OCI-LY7 (cell line): ENCODE measurements at regions not wholly inside any gene's neighbourhood (a gene's known extent, or its start where the extent isn't known, plus 50 kb on each side); places are given as distances from the start of the nearest gene placed in this dataset.

Source experiments
- BruUV-seq: library from RNA; stranded (reverse); fragments of 400-500 nt; replicated peaks from 2 replicates; lab custom pipeline; 2021; lab: Mats Ljungman, UMichigan
- CTCF ChIA-PET: fragments of 300-600 bp; sonication (Branson Sonifier 250); formaldehyde crosslinking; loops from one replicate; lab custom pipeline; 2022; ENCODE audit warnings: antibody characterized with exemption; ENCODE audit not compliant: unreplicated experiment; lab: Charles Lee
- POLR2A ChIA-PET: fragments of 300-600 bp; sonication (Branson Sonifier 250); formaldehyde crosslinking; loops from one replicate; lab custom pipeline; 2022; ENCODE audit warnings: antibody characterized with exemption; lab: Charles Lee
- DNase-seq: peaks from one replicate; pipeline ENCODE4 v3.0.0-alpha.2; 2015; ENCODE audit warnings: low spot score
- H2AFZ ChIP-seq: fragments of 200-600 bp; sonication (generic), shearing (Covaris generic); 2 replicates; pipeline ENCODE4 v1.6.1; 2014; ENCODE audit warnings: mild to moderate bottlenecking, antibody characterized with exemption, low read length, moderate library complexity
- H3K27ac ChIP-seq: fragments of 200-600 bp; sonication (generic); 2 replicates; pipeline ENCODE4 v1.5.1; 2014; ENCODE audit warnings: mixed run types, low read depth, mild to moderate bottlenecking, moderate library complexity, low read length, inconsistent platforms; ENCODE audit not compliant: poor library complexity, severe bottlenecking
- H3K36me3 ChIP-seq: fragments of 200-600 bp; sonication (generic); 2 replicates; pipeline ENCODE4 v1.6.1; 2014; ENCODE audit warnings: mild to moderate bottlenecking, antibody characterized with exemption, low read length, moderate library complexity, mixed read lengths; ENCODE audit not compliant: insufficient read depth
- H3K4me1 ChIP-seq: fragments of 200-600 bp; sonication (generic); 2 replicates; pipeline ENCODE4 v1.5.1; 2014; ENCODE audit warnings: mild to moderate bottlenecking, low read length; ENCODE audit not compliant: insufficient read depth, poor library complexity, severe bottlenecking
- H3K4me2 ChIP-seq: fragments of 200-600 bp; sonication (generic); 2 replicates; pipeline ENCODE4 v1.6.1; 2014; ENCODE audit warnings: mild to moderate bottlenecking, low read length
- H3K4me3 ChIP-seq: fragments of 200-600 bp; sonication (generic); 2 replicates; pipeline ENCODE4 v1.5.1; 2014; ENCODE audit warnings: mild to moderate bottlenecking, low read depth, low read length; ENCODE audit not compliant: poor library complexity, severe bottlenecking
- H3K79me2 ChIP-seq: fragments of 200-600 bp; sonication (generic); 2 replicates; pipeline ENCODE4 v1.6.1; 2016; ENCODE audit warnings: low read depth, mild to moderate bottlenecking, low read length, moderate library complexity, mixed read lengths; ENCODE audit not compliant: insufficient read depth
- H3K9me2 ChIP-seq: fragments of 200-600 bp; sonication (generic); 2 replicates; pipeline ENCODE4 v1.6.1; 2016; ENCODE audit warnings: mild to moderate bottlenecking, low read length, mixed read lengths; ENCODE audit not compliant: insufficient read depth
- H3K9me3 ChIP-seq: fragments of 200-600 bp; sonication (generic); 2 replicates; pipeline ENCODE4 v1.6.1; 2014; ENCODE audit warnings: mild to moderate bottlenecking, mixed run types, low read length, mixed read lengths
- H4K20me1 ChIP-seq: fragments of 200-600 bp; sonication (generic); 2 replicates; pipeline ENCODE4 v1.6.1; 2014; ENCODE audit warnings: mild to moderate bottlenecking, antibody characterized with exemption, low read length, moderate library complexity, mixed read lengths; ENCODE audit not compliant: insufficient read depth
- EZH2phosphoT487 ChIP-seq: fragments of 200-600 bp; sonication (generic); IDR thresholded peaks from 2 replicates; pipeline ENCODE4 v1.6.1; 2018; ENCODE audit warnings: low read depth, borderline replicate concordance, mild to moderate bottlenecking, mixed run types, antibody characterized with exemption, low read length, moderate library complexity, mixed read lengths
- intact Hi-C: fragments of 100-400 bp; cut with micrococcal nuclease; formaldehyde crosslinking; loops from one replicate; pipeline ENCODE4 v1.10.0; 2022; ENCODE audit not compliant: unreplicated experiment
- TF ChIP-seq, protein P1 (sequence below): fragments of 200-600 bp; sonication (generic); conservative IDR thresholded peaks from 2 replicates; pipeline ENCODE4 v1.5.1; 2014; ENCODE audit warnings: mild to moderate bottlenecking, antibody characterized with exemption, low read length, moderate library complexity, mixed read lengths

DNA sequence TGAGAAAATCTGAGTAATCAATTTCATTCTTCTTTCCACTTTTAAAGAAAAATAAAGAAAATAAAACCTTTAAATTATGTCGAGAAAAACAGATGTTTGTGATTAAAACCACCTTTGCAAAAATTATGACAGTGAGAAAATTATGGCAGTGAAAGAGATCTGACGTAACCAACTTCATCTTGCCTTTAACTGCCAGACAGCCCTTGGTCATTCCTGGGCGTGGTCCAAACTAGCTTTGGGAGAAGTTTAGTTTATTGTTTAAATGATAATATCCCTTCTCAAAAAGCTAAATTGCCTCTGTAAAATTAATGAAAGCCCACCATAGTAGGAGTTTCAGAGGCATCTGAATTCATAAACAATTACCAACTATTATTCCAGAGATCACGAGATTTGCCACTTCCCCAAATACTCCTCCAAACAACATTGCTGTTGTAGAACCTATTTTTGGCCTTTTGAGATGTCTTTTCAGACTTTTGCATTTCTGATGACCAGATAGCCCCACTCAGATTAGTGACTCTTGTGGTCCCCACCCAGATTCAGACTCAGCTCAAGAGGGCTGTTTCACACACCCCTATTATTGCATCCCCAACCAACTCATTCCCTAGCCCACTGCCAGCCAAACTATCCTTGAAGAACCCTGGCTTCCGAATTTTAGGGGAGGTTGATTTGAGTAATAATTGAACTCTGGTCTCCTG, 664.4 kb upstream of the CBLB start:
- no peaks in the 10 kb centered on the region for H3K4me1 ChIP-seq
- intact Hi-C loops = no loop called here
- H3K36me3 ChIP-seq = no peaks in the 10 kb centered on the region
- no peaks in the 10 kb centered on the region for H3K79me2 ChIP-seq
- H3K9me2 ChIP-seq = no peaks in the 10 kb centered on the region
- CTCF ChIA-PET = no interaction called here
- no peak overlapping the region for H3K4me2 ChIP-seq
- H4K20me1 ChIP-seq = no peaks in the 10 kb centered on the region
- H3K9me3 ChIP-seq = no peaks in the 10 kb centered on the region
- POLR2A ChIA-PET = interaction anchor here (1.0 kb wide), 1 partner anchor 17 kb away, joined by 3 read pairs; no protein-coding TSS in a partner anchor
- no peak overlapping the region for H3K27ac ChIP-seq
- BruUV-seq = no TSS peak
- H2AFZ ChIP-seq = no peak overlapping the region
- no peak for DNase-seq
- no peak overlapping the region for H3K4me3 ChIP-seq
- TF ChIP-seq, protein P1, sequence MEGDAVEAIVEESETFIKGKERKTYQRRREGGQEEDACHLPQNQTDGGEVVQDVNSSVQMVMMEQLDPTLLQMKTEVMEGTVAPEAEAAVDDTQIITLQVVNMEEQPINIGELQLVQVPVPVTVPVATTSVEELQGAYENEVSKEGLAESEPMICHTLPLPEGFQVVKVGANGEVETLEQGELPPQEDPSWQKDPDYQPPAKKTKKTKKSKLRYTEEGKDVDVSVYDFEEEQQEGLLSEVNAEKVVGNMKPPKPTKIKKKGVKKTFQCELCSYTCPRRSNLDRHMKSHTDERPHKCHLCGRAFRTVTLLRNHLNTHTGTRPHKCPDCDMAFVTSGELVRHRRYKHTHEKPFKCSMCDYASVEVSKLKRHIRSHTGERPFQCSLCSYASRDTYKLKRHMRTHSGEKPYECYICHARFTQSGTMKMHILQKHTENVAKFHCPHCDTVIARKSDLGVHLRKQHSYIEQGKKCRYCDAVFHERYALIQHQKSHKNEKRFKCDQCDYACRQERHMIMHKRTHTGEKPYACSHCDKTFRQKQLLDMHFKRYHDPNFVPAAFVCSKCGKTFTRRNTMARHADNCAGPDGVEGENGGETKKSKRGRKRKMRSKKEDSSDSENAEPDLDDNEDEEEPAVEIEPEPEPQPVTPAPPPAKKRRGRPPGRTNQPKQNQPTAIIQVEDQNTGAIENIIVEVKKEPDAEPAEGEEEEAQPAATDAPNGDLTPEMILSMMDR = no peak
- TF ChIP-seq EZH2phosphoT487 = no peak

DNA sequence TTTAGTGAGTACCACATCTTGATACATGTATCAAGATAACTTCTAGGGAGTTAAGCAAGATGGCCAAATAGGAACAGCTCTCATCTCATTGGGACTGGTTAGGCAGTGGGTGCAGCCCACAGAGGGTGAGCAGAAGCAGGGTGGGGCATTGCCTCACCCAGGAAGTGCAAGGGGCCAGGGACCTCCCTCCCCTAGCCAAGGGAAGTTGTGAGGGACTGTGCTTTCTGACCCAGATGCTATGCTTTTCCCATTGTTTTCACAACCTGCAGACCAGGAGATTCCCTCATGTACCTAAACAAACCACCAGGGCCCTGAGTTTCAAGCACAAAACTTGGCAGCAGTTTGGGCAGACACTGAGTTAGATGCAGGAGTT, 665.0 kb upstream of the CBLB start:
- Histone ChIP-seq H3K9me2 (no peaks in the 10 kb centered on the region), H2AFZ (no peak overlapping the region), H3K4me1 (no peaks in the 10 kb centered on the region), H3K27ac (no peak overlapping the region), H3K36me3 (no peaks in the 10 kb centered on the region), H3K4me3 (no peak overlapping the region), H3K9me3 (no peaks in the 10 kb centered on the region), H4K20me1 (no peaks in the 10 kb centered on the region), H3K4me2 (no peak overlapping the region), H3K79me2 (no peaks in the 10 kb centered on the region)
- CTCF ChIA-PET = no interaction called here
- TF ChIP-seq EZH2phosphoT487 = no peak
- TF ChIP-seq, protein P1 = no peak
- no peak for DNase-seq
- intact Hi-C loops = no loop called here
- POLR2A ChIA-PET = interaction anchor here (1.0 kb wide), 1 partner anchor 17 kb away, joined by 3 read pairs; no protein-coding TSS in a partner anchor
- no TSS peak for BruUV-seq

DNA sequence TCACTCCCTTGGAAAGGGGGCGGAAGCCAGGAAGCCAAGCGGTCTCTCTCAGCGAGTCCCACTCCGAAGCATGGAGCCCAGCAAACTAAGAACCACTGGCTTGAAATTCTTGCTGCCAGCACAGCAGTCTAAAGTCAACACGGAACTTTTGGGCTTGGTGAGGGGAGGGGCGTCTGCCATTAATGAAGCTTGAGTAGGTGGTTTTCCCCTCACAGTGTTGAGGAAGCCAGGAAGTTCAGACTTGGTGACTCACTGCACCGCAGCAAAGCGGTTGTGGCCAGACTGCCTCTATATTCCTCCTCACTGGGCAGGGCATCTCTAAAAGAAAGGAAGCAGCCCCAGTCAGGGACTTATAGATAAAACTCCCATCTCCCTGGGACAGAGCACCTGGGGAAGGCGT, 665.4 kb upstream of the CBLB start:
- no TSS peak for BruUV-seq
- DNase-seq = no peak
- Histone ChIP-seq H2AFZ (no peak overlapping the region), H3K4me3 (no peak overlapping the region), H3K9me2 (no peaks in the 10 kb centered on the region), H3K9me3 (no peaks in the 10 kb centered on the region), H3K79me2 (no peaks in the 10 kb centered on the region), H3K27ac (no peak overlapping the region), H3K4me2 (no peak overlapping the region), H3K4me1 (no peaks in the 10 kb centered on the region), H3K36me3 (no peaks in the 10 kb centered on the region), H4K20me1 (no peaks in the 10 kb centered on the region)
- no peak for TF ChIP-seq EZH2phosphoT487
- TF ChIP-seq, protein P1 = no peak
- CTCF ChIA-PET = no interaction called here
- POLR2A ChIA-PET = interaction anchor here (1.0 kb wide), 1 partner anchor 16 kb away, joined by 3 read pairs; no protein-coding TSS in a partner anchor
- intact Hi-C loops = no loop called here
